Endothelial cell (in vitro differentiated cells): ENCODE measurements at regions not wholly inside any gene's neighbourhood (a gene's known extent, or its start where the extent isn't known, plus 50 kb on each side); places are given as distances from the start of the nearest gene placed in this dataset.

ENCODE experiments used
- DNase-seq: peaks from one replicate; pipeline ENCODE4 v3.0.0; 2021; ENCODE audit warnings: low spot score
- H3K27ac Mint-ChIP-seq: one replicate; pipeline ENCODE4 v1.8.0; 2021; ENCODE audit warnings: mixed read lengths, inconsistent platforms; ENCODE audit not compliant: unreplicated experiment
- H3K27me3 Mint-ChIP-seq: one replicate; pipeline ENCODE4 v1.8.0; 2021; ENCODE audit warnings: mild to moderate bottlenecking, moderate library complexity, mixed read lengths, inconsistent platforms; ENCODE audit not compliant: unreplicated experiment
- H3K36me3 Mint-ChIP-seq: one replicate; pipeline ENCODE4 v1.8.0; 2021; ENCODE audit warnings: mild to moderate bottlenecking, low read depth, mixed read lengths, inconsistent platforms; ENCODE audit not compliant: unreplicated experiment
- H3K4me1 Mint-ChIP-seq: one replicate; pipeline ENCODE4 v1.8.0; 2021; ENCODE audit warnings: mild to moderate bottlenecking, mixed read lengths, inconsistent platforms; ENCODE audit not compliant: unreplicated experiment
- H3K4me3 Mint-ChIP-seq: one replicate; pipeline ENCODE4 v1.8.0; 2021; ENCODE audit warnings: mild to moderate bottlenecking, mixed read lengths, inconsistent platforms; ENCODE audit not compliant: unreplicated experiment
- H3K9me3 Mint-ChIP-seq: one replicate; pipeline ENCODE4 v1.8.0; 2021; ENCODE audit warnings: mixed read lengths, inconsistent platforms; ENCODE audit not compliant: unreplicated experiment
- CTCF ChIP-seq: fragments of 200-600 bp; sonication (generic); IDR thresholded peaks from one replicate; pipeline ENCODE4 v1.5.0; 2021; ENCODE audit warnings: antibody characterized with exemption; ENCODE audit not compliant: unreplicated experiment

DNA sequence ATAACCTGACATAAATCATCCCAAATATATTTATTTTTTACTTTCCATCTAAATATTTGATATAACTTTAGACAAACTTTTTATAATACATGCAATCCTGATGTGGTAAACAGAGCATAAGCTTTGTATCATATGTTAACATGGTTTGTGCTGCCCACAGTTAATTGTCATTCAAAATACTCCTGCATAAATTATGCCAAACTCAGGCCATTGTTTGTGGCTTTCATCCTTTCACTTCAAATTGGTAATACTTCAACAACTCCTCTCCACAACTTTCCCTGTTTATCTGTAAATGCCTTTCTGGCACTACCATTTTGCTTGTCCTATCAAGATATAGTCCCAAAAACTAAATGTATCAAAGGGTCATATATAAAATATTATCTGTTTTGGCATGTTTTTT lies 586.7 kb downstream of the HINT1 start:
- Mint-ChIP-seq H3K27ac (peak overlapping the region; percentile 49), H3K27me3 (no peaks in the 10 kb centered on the region), H3K9me3 (no peaks in the 10 kb centered on the region), H3K4me3 (no peak overlapping the region), H3K4me1 (peaks cover 18% of the 10 kb centered on the region), H3K36me3 (no peaks in the 10 kb centered on the region)
- no peak for DNase-seq
- no peak for TF ChIP-seq CTCF

- TF ChIP-seq CTCF: no peak
- H3K36me3 Mint-ChIP-seq: no peaks in the 10 kb centered on the region
- H3K27me3 Mint-ChIP-seq: no peaks in the 10 kb centered on the region
- no peak for DNase-seq
- H3K4me3 Mint-ChIP-seq: no peak overlapping the region
- H3K27ac Mint-ChIP-seq: no peak overlapping the region
- no peaks in the 10 kb centered on the region for H3K9me3 Mint-ChIP-seq
- H3K4me1 Mint-ChIP-seq: peaks cover 7% of the 10 kb centered on the region
Measured at GRCh38 chr5:130571076-130571475, 594.0 kb downstream of the HINT1 start.

GRCh38 chr5:130568791-130569190 lies 596.3 kb downstream of the HINT1 start:
- TF ChIP-seq CTCF: no peak
- H3K27me3 Mint-ChIP-seq: no peaks in the 10 kb centered on the region
- no peak overlapping the region for H3K4me3 Mint-ChIP-seq
- no peaks in the 10 kb centered on the region for H3K36me3 Mint-ChIP-seq
- no peak overlapping the region for H3K27ac Mint-ChIP-seq
- no peak for DNase-seq
- no peaks in the 10 kb centered on the region for H3K4me1 Mint-ChIP-seq
- no peaks in the 10 kb centered on the region for H3K9me3 Mint-ChIP-seq

DNA sequence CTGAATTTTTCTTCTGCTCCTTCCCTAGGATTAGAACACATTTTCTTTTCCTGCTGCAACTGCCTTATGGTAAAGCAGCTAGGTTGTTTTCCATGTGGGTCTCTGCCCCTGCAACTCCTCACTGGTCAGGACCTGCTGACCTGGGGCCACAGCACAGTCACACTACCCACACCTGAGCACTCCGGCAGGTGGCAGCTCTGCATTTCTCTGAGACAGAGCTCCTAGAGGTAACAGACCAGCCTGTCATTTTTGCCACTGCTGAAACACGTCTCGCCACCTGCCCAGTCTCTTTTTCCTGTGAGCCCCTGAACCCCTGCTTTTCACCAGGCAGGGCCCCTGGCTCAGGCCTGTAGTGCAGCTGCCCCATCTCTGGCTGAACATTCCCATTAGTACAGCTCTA lies 609.6 kb downstream of the HINT1 start:
- no peak overlapping the region for H3K4me3 Mint-ChIP-seq
- no peaks in the 10 kb centered on the region for H3K9me3 Mint-ChIP-seq
- no peak overlapping the region for H3K27ac Mint-ChIP-seq
- H3K27me3 Mint-ChIP-seq: no peaks in the 10 kb centered on the region
- no peak for TF ChIP-seq CTCF
- peaks cover 8% of the 10 kb centered on the region for H3K36me3 Mint-ChIP-seq
- DNase-seq: no peak
- no peaks in the 10 kb centered on the region for H3K4me1 Mint-ChIP-seq

- H3K36me3 Mint-ChIP-seq: peaks cover 6% of the 10 kb centered on the region
- TF ChIP-seq CTCF: no peak
- no peak overlapping the region for H3K27ac Mint-ChIP-seq
- H3K27me3 Mint-ChIP-seq: peaks cover 2% of the 10 kb centered on the region
- DNase-seq: no peak
- no peak overlapping the region for H3K4me3 Mint-ChIP-seq
- H3K4me1 Mint-ChIP-seq: no peaks in the 10 kb centered on the region
- H3K9me3 Mint-ChIP-seq: no peaks in the 10 kb centered on the region
Measured at GRCh38 chr5:130550562-130550928, 614.5 kb downstream of the HINT1 start.
